Peyer's patch (tissue), 4 donors: ENCODE measurements at regions not wholly inside any gene's neighbourhood (a gene's known extent, or its start where the extent isn't known, plus 50 kb on each side); places are given as distances from the start of the nearest gene placed in this dataset.

Experiments
- CTCF ChIP-seq, 6 experiments: fragments of 450-650 bp in 4 of 6; fragments of 200-600 bp in 2 of 6; sonication (generic) in 1 of 6; IDR thresholded peaks; one replicate each; pipeline ENCODE4 v1.5.1; 2017 to 2019; ENCODE audit warnings: antibody characterized with exemption in 6 of 6, mild to moderate bottlenecking in 3 of 6, moderate library complexity in 1 of 6
- POLR2A ChIP-seq, 2 donors: fragments of 450-650 bp; IDR thresholded peaks; one replicate each; pipeline ENCODE4 v1.5.1; 2017; ENCODE audit warnings: antibody characterized with exemption in 2 of 2, mild to moderate bottlenecking in 2 of 2, moderate library complexity in 2 of 2

GRCh38 chr5:100693481-100693880 lies 158.3 kb downstream of the FAM174A start:
- TF ChIP-seq CTCF (IDR thresholded peaks at IDR 0.05) (no peak), POLR2A (IDR thresholded peaks at IDR 0.05) (no peak)
